KMS-11 (cell line): ENCODE measurements at regions not wholly inside any gene's neighbourhood (a gene's known extent, or its start where the extent isn't known, plus 50 kb on each side); places are given as distances from the start of the nearest gene placed in this dataset.

Experiments
- H2AFZ ChIP-seq: fragments of 200-600 bp; sonication (generic); 2 replicates; pipeline ENCODE4 v1.6.1; 2016; ENCODE audit warnings: antibody characterized with exemption, mixed run types, low read depth
- H3K27ac ChIP-seq: fragments of 200-600 bp; sonication (generic); 2 replicates; pipeline ENCODE4 v1.6.1; 2016; ENCODE audit warnings: mild to moderate bottlenecking, mixed run types
- H3K27me3 ChIP-seq: fragments of 200-600 bp; sonication (generic); 2 replicates; pipeline ENCODE4 v1.6.1; 2017; ENCODE audit warnings: mild to moderate bottlenecking, low read depth, mixed run types, moderate library complexity; ENCODE audit not compliant: insufficient read depth
- H3K36me3 ChIP-seq: fragments of 200-600 bp; sonication (generic); 2 replicates; pipeline ENCODE4 v1.6.1; 2017; ENCODE audit warnings: mild to moderate bottlenecking, mixed run types; ENCODE audit not compliant: insufficient read depth
- H3K4me1 ChIP-seq: fragments of 200-600 bp; sonication (generic); 2 replicates; pipeline ENCODE4 v1.6.1; 2016; ENCODE audit warnings: mild to moderate bottlenecking, low read depth, mixed run types; ENCODE audit not compliant: poor library complexity, severe bottlenecking
- H3K4me2 ChIP-seq: fragments of 200-600 bp; sonication (generic); 2 replicates; pipeline ENCODE4 v1.7.0; 2016; ENCODE audit warnings: mild to moderate bottlenecking, mixed run types
- H3K4me3 ChIP-seq: fragments of 200-600 bp; sonication (generic); IDR thresholded peaks from 2 replicates; pipeline ENCODE4 v1.6.1; 2017; ENCODE audit warnings: low read depth, low read length, mixed read lengths; ENCODE audit not compliant: insufficient read depth
- H3K79me2 ChIP-seq: fragments of 200-600 bp; sonication (generic); 2 replicates; pipeline ENCODE4 v1.6.1; 2016; ENCODE audit warnings: low read depth, mixed run types; ENCODE audit not compliant: insufficient read depth
- H3K9ac ChIP-seq: fragments of 200-600 bp; sonication (generic); 2 replicates; pipeline ENCODE4 v1.6.1; 2016; ENCODE audit warnings: mild to moderate bottlenecking, mixed run types
- H4K20me1 ChIP-seq: fragments of 200-600 bp; sonication (generic); 2 replicates; pipeline ENCODE4 v1.6.1; 2016; ENCODE audit warnings: mild to moderate bottlenecking, mixed run types; ENCODE audit not compliant: insufficient read depth
- CTCF ChIP-seq: fragments of 200-600 bp; sonication (generic); conservative IDR thresholded peaks from 2 replicates; pipeline ENCODE4 v1.6.1; 2017; ENCODE audit warnings: low read depth, mild to moderate bottlenecking, antibody characterized with exemption, low read length, moderate library complexity, mixed read lengths

DNA sequence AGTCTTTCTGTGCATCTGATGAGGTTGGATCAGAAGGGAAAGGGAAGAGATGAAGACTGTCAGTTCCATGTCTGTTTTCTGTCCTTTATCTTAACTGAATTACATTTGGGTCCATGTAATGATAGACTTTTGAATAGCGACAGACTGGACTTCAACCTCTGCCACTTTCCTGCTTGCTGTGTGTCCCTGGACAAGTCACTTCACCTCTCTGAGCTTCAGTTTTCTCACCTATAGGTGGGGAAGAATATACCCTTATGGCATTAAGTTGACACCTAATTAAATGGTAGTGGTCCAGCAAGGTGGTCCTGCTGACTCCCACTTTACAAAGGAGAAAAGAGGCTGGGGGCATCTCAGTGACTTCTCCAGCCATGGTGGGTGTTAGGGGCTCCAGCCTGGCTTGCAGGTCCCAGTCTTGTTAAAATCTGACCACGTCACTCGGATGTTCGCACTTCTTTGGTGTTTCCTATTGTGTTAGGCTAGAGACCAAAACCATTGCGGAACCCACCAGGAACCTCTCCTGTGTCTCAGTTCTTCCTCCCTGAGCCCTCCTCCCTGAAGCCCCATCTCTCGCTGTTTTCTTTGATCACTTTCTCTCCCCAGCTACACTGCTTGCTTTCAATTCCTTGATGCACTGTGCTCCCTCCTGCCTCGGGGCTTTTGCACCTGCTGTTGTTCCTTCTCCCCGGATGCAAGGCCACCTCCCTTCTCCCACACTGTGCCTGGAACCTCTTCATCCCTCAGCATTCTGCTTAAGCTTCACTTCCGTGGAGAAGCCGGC is 256.5 kb downstream of the NSG2 start:
- no peak overlapping the region for H3K9ac ChIP-seq

GRCh38 chr5:174303035-174303434 is 257.5 kb downstream of the NSG2 start:
- Histone ChIP-seq H2AFZ (no peak overlapping the region), H3K4me3 (no peak overlapping the region), H3K27ac (no peak overlapping the region), H3K27me3 (no peaks in the 10 kb centered on the region), H3K36me3 (no peaks in the 10 kb centered on the region), H3K4me1 (peaks cover 28% of the 10 kb centered on the region), H3K79me2 (no peaks in the 10 kb centered on the region), H3K9ac (no peak overlapping the region), H3K4me2 (no peak overlapping the region), H4K20me1 (no peaks in the 10 kb centered on the region)
- no peak for TF ChIP-seq CTCF

More for the DNA sequence above, 256.5 kb downstream of the NSG2 start:
- H3K36me3 ChIP-seq: no peaks in the 10 kb centered on the region
- no peak overlapping the region for H3K4me2 ChIP-seq
- H2AFZ ChIP-seq: no peak overlapping the region
- no peak overlapping the region for H3K27ac ChIP-seq
- H3K4me1 ChIP-seq: peaks cover 28% of the 10 kb centered on the region
- H4K20me1 ChIP-seq: no peaks in the 10 kb centered on the region
- H3K79me2 ChIP-seq: no peaks in the 10 kb centered on the region
- H3K27me3 ChIP-seq: no peaks in the 10 kb centered on the region
- H3K4me3 ChIP-seq: no peak overlapping the region
- no peak for TF ChIP-seq CTCF

DNA sequence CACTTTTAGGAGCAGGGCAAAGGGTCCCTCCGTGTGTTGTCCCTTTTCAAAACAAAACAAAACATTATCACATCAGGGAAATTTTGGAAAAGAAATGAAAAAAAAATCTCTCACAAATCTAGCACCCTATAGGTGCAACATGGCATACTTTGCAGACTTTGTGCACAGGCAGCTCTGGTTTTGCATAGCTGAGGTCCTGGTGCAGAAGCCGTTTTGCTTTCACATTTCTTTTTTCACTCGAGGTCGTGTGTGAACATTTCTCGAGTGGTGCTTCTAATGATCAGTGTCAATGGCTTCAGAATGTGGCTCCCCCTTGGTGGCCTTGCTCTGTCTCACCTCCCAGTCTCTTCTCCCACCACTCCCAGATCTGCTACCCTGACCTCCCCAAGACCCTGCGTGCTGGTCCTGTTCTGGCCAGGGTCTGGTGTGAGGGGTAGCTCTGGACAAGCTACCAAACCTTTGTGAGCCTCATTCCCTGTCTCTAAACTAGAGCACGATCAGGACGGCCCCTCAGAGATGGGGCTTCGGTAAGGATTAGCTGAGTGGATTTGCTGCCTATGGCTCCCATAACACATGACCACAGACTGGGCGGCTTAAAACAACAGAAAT is 258.0 kb downstream of the NSG2 start:
- H3K36me3 ChIP-seq: no peaks in the 10 kb centered on the region
- H3K27ac ChIP-seq: no peak overlapping the region
- peaks cover 28% of the 10 kb centered on the region for H3K4me1 ChIP-seq
- H3K27me3 ChIP-seq: no peaks in the 10 kb centered on the region
- no peaks in the 10 kb centered on the region for H4K20me1 ChIP-seq
- no peak overlapping the region for H3K4me3 ChIP-seq
- no peak overlapping the region for H2AFZ ChIP-seq
- H3K9ac ChIP-seq: no peak overlapping the region
- H3K79me2 ChIP-seq: no peaks in the 10 kb centered on the region
- no peak for TF ChIP-seq CTCF
- no peak overlapping the region for H3K4me2 ChIP-seq

- Histone ChIP-seq H2AFZ (no peak overlapping the region), H3K27me3 (no peaks in the 10 kb centered on the region), H3K4me3 (no peak overlapping the region), H3K4me1 (peaks cover 17% of the 10 kb centered on the region), H3K79me2 (no peaks in the 10 kb centered on the region), H3K27ac (no peak overlapping the region), H3K36me3 (no peaks in the 10 kb centered on the region), H3K9ac (no peak overlapping the region), H4K20me1 (no peaks in the 10 kb centered on the region), H3K4me2 (no peak overlapping the region)
- no peak for TF ChIP-seq CTCF
These were observed 259.8 kb downstream of the NSG2 start for GRCh38 chr5:174305241-174305681.
